Right lobe of liver (tissue), 4 donors: ENCODE measurements at regions not wholly inside any gene's neighbourhood (a gene's known extent, or its start where the extent isn't known, plus 50 kb on each side); places are given as distances from the start of the nearest gene placed in this dataset.

Experiments
- CTCF ChIP-seq, 4 donors: fragments of 200-600 bp in 3 of 4; fragments of 450-650 bp in 1 of 4; IDR thresholded peaks; one replicate each; pipeline versions ENCODE4 v1.5.1 to v1.8.0; 2016 to 2022; ENCODE audit warnings: antibody characterized with exemption in 4 of 4, mild to moderate bottlenecking in 2 of 4
- POLR2A ChIP-seq: fragments of 450-650 bp; IDR thresholded peaks from one replicate; pipeline ENCODE4 v1.6.1; 2017; ENCODE audit warnings: antibody characterized with exemption, mild to moderate bottlenecking
- donor health status: DM: no; HTN: no; CAD: no.
- donor health status: DM: no; HTN: no; CAD: no.
- donor health status: DM: no; HTN: yes; CAD: no.

GRCh38 chr18:56407646-56408180 is 230.7 kb downstream of the TXNL1 start:
- TF ChIP-seq CTCF (IDR thresholded peaks at IDR 0.05), result no peak
- no peak for TF ChIP-seq POLR2A
